GM13976 (cell line): ENCODE measurements at regions not wholly inside any gene's neighbourhood (a gene's known extent, or its start where the extent isn't known, plus 50 kb on each side); places are given as distances from the start of the nearest gene placed in this dataset.

Source experiments
- DNase-seq: peaks from one replicate; pipeline ENCODE4 v3.0.0; 2012; ENCODE audit warnings: low spot score
- in situ Hi-C: fragments of 300-500 bp; cut with MboI; formaldehyde crosslinking; loops from one replicate; pipeline ENCODE4 v1.12.0; 2022; ENCODE audit warnings: low sequenced_read_pairs, mixed read lengths, inconsistent platforms; ENCODE audit not compliant: unreplicated experiment
- TF ChIP-seq, protein P1 (sequence below): IDR thresholded peaks from 2 replicates; pipeline ENCODE4 v1.5.1; 2012; ENCODE audit warnings: borderline replicate concordance, mild to moderate bottlenecking; ENCODE audit not compliant: insufficient read depth; ENCODE audit errors: extremely low read depth, missing control alignments, control extremely low read depth

DNA sequence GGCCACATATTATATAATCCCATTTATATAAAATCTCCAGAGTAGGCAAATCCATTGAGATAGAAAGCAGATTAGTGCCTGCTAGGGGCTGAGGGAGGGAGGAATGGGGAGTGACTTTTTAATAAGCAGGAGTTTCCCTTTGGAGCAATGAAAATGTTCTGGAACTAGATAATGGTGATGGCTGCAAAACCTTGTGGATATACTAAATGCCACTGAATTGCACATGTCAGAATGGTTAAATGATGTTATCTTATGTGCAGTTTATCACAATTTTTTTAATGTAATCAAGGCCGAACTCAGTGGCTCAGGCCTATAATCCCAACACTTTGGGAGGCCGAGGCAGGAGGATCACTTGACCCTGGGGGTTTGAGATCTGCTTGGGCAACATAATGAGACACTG lies 145.5 kb upstream of the AUTS2 start:
- in situ Hi-C loops: no loop called here
- no peak for DNase-seq
- TF ChIP-seq, protein P1, sequence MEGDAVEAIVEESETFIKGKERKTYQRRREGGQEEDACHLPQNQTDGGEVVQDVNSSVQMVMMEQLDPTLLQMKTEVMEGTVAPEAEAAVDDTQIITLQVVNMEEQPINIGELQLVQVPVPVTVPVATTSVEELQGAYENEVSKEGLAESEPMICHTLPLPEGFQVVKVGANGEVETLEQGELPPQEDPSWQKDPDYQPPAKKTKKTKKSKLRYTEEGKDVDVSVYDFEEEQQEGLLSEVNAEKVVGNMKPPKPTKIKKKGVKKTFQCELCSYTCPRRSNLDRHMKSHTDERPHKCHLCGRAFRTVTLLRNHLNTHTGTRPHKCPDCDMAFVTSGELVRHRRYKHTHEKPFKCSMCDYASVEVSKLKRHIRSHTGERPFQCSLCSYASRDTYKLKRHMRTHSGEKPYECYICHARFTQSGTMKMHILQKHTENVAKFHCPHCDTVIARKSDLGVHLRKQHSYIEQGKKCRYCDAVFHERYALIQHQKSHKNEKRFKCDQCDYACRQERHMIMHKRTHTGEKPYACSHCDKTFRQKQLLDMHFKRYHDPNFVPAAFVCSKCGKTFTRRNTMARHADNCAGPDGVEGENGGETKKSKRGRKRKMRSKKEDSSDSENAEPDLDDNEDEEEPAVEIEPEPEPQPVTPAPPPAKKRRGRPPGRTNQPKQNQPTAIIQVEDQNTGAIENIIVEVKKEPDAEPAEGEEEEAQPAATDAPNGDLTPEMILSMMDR: no peak

DNA sequence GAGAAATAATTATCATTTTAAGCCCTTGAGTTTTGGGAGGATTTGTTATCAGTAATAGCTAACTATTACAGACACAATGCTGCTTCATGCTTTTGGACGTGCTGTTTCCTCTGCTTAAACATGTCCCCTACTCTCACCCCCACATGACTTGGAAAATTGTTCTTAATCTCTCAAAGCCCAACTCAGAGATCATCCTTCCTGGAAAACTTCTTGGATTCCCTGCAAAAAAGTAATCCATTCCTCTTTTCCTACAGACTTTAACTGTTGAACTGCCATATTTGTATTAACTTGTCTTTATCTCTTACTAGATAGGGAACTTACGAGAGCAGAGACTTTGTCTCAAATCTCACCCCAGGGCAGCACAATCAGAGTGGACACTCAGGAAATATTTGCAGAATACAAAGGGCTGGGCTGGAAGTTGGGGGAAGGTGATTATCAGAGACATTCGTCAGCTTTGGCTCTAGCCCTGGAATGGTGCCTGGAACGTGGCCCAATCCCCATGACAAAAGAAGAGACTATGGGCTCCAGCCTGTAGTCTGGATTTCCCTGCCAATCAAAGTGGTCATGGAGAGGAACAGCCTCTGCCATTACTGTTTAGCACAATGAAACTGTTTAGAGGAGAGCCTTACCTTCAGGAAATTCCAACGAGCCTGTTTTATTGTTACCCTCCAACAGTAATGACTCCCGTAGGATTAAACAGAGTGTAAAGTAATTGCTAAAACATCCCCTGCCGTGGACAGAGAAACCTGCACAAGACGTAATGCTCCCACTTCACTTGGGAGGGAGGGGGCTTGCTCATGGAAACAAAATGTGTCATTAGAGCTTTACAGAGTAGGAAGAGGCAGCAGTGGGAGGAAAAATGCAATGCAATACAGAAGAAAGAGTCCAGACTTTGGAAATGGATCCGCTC lies 140.4 kb upstream of the AUTS2 start:
- TF ChIP-seq, protein P1: no peak
- DNase-seq: no peak
- in situ Hi-C loops: no loop called here

DNA sequence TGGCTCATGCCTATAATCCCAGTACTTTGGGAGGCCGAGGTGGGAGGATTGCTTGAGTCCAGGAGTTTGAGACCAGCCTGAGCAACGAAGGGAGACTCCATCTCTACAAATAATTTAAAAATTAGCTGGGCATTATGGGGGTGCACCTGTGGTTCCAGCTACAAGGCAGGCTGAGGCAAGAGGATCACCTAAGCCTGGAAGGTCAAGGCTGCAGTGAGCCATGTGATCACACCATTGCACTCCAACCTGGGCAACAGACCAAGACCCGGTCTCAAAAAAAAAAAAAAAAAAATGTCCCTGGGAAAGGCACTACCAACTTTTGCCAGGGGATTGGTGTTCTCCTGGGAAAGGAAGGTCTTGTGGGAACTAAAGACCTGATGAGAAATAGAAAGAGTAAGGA lies 134.2 kb upstream of the AUTS2 start:
- in situ Hi-C loops: no loop called here
- no peak for DNase-seq
- TF ChIP-seq, protein P1: no peak

DNA sequence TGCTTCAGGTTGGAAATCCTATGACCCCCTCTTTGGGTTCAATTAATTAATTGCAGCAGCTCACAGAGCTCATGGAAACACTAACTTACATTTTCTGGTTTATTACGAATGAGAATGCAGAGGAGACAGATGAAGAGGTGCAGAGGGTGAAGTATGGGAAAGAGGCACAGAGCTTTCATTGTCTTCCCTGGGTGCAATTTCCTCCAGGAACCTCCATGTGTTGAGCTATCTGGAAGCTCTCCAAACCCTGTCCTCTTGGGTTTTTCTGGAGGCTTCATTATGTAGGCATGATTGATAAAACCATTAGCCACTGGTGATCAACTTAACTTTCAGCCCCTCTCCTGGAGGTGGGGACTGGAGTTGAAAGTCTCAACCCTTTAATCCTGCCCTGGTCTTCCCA lies 133.0 kb upstream of the AUTS2 start:
- TF ChIP-seq, protein P1: no peak
- DNase-seq: no peak
- in situ Hi-C loops: no loop called here

DNA sequence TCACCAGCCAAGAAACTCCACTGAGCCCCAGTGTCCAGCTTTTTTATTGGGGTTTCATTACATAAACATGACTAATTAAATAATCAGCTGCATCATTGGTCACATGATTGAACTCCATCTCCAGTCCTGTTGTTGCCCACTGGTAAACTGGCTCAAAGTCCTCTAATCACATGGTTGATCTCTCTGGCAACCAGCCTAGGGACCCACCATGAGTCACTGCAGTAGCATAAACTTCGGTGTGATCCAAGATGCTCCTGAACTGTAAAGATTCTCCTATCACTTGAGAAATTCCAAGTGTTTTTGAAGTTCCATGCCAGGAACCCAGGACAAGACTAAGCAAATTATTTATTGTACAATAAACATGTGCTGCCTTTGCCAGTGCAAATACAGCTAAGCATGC lies 130.4 kb upstream of the AUTS2 start:
- no peak for DNase-seq
- in situ Hi-C loops: no loop called here
- TF ChIP-seq, protein P1: no peak

DNA sequence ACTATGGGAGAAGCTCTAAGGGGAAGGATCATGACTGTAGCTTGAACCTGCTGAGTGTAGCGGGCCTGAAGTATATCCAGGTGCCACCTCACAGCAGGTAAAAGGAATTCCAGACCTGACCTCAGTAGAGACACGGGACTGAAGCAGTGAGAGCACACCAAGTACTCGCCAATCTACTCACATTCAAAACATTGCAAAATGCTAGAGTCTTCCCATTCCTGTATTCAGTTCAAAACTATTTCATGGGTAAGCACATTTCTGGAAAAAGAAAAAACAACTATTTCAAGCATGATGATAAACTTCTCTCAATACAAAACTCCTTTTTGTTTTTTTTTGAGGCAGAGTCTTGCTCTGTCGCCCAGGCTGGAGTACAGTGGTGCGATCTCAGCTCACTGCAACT lies 121.9 kb upstream of the AUTS2 start:
- in situ Hi-C loops: no loop called here
- DNase-seq: no peak
- TF ChIP-seq, protein P1: no peak
